Neural progenitor cell (in vitro differentiated cells): ENCODE measurements at regions not wholly inside any gene's neighbourhood (a gene's known extent, or its start where the extent isn't known, plus 50 kb on each side); places are given as distances from the start of the nearest gene placed in this dataset.

Experiments
- DNase-seq: peaks from one replicate; pipeline ENCODE4 v3.0.0-alpha.2; 2016; ENCODE audit warnings: low spot score
- H2AFZ ChIP-seq: fragments of 200-600 bp; sonication (generic); replicated peaks from 2 replicates; pipeline ENCODE4 v1.6.1; 2016; ENCODE audit warnings: antibody characterized with exemption
- H3F3A ChIP-seq: fragments of 200-600 bp; sonication (generic); 2 replicates; pipeline ENCODE4 v1.6.1; 2016; ENCODE audit warnings: antibody characterized with exemption, low read depth
- H3K27ac ChIP-seq: fragments of 200-600 bp; sonication (generic); 2 replicates; pipeline ENCODE4 v1.5.1; 2016; ENCODE audit warnings: mild to moderate bottlenecking
- H3K27me3 ChIP-seq: fragments of 200-600 bp; sonication (generic); 2 replicates; pipeline ENCODE4 v1.6.1; 2016; ENCODE audit warnings: mild to moderate bottlenecking, moderate library complexity
- H3K36me3 ChIP-seq: fragments of 200-600 bp; sonication (generic); 2 replicates; pipeline ENCODE4 v1.5.1; 2016
- H3K4me1 ChIP-seq: fragments of 200-600 bp; sonication (generic); 2 replicates; pipeline ENCODE4 v1.6.1; 2016; ENCODE audit warnings: mixed run types
- H3K4me2 ChIP-seq: fragments of 200-600 bp; sonication (generic); 2 replicates; pipeline ENCODE4 v1.6.1; 2016
- H3K4me3 ChIP-seq: fragments of 200-600 bp; sonication (generic); 2 replicates; pipeline ENCODE4 v1.5.1; 2016
- H3K79me2 ChIP-seq: fragments of 200-600 bp; sonication (generic); 2 replicates; pipeline ENCODE4 v1.6.1; 2016; ENCODE audit warnings: low read depth
- H3K9ac ChIP-seq: fragments of 200-600 bp; sonication (generic); 2 replicates; pipeline ENCODE4 v1.6.1; 2016
- H3K9me3 ChIP-seq: fragments of 200-600 bp; sonication (generic); 2 replicates; pipeline ENCODE4 v1.5.1; 2016; ENCODE audit warnings: low read depth
- H4K20me1 ChIP-seq: fragments of 200-600 bp; sonication (generic); 2 replicates; pipeline ENCODE4 v1.6.1; 2016; ENCODE audit warnings: low read depth
- H3K27ac Mint-ChIP-seq: 3 replicates; pipeline ENCODE4 v1.8.0; 2021; ENCODE audit warnings: mixed read lengths
- H3K27me3 Mint-ChIP-seq: 2 replicates; pipeline ENCODE4 v1.8.0; 2022; ENCODE audit warnings: low read depth, mild to moderate bottlenecking, inconsistent platforms, moderate library complexity, mixed read lengths; ENCODE audit not compliant: insufficient read depth
- H3K36me3 Mint-ChIP-seq: 3 replicates; pipeline ENCODE4 v1.8.0; 2021; ENCODE audit warnings: mixed read lengths
- H3K4me1 Mint-ChIP-seq: 3 replicates; pipeline ENCODE4 v1.8.0; 2021; ENCODE audit warnings: mixed read lengths
- H3K4me3 Mint-ChIP-seq: 3 replicates; pipeline ENCODE4 v1.8.0; 2021; ENCODE audit warnings: mild to moderate bottlenecking, moderate library complexity, mixed read lengths
- H3K9me3 Mint-ChIP-seq: 3 replicates; pipeline ENCODE4 v1.8.0; 2020; ENCODE audit warnings: mixed read lengths
- EZH2 ChIP-seq: fragments of 200-600 bp; sonication (generic); IDR thresholded peaks from 2 replicates; pipeline ENCODE4 v1.6.1; 2017; ENCODE audit warnings: antibody characterized with exemption, mild to moderate bottlenecking, moderate library complexity
- EZH2phosphoT487 ChIP-seq: fragments of 200-600 bp; sonication (generic); IDR thresholded peaks from 2 replicates; pipeline ENCODE4 v1.6.1; 2017; ENCODE audit warnings: antibody characterized with exemption
- TF ChIP-seq, protein P1 (sequence below): fragments of 200-600 bp; sonication (generic); IDR thresholded peaks from 2 replicates; pipeline ENCODE4 v1.5.1; 2017; ENCODE audit warnings: antibody characterized with exemption, mild to moderate bottlenecking

DNA sequence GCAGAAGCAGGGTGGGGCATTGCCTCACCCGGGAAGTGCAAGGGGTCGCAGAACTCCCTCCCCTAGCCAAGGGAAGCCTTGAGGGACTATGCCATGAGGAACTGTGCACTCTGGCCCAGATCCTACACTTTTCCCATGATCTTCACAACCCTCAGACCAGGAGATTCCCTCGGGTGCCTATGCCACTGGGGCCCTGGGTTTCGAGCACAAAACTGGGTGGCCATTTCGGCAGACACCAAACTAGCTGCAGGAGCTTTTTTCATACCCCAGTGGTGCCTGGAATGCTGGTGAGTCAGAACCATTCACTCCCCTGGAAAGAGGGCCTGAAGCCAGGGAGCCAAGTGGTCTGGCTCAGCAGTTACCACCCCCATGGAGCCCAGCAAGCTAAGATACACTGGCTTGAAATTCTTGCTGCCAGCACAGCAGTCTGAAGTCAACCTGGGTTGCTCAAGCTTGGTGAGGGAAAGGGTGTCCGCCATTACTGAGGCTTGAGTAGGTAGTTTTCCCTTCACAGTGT is 573.7 kb upstream of the ANO3 start:
- H3K27me3 Mint-ChIP-seq: peaks cover 2% of the 10 kb centered on the region
- no peaks in the 10 kb centered on the region for H3K36me3 ChIP-seq
- no peak overlapping the region for H3K4me3 ChIP-seq
- H3K4me1 Mint-ChIP-seq: no peaks in the 10 kb centered on the region
- no peak overlapping the region for H3K9ac ChIP-seq
- no peak overlapping the region for H3K4me2 ChIP-seq
- peaks cover 14% of the 10 kb centered on the region for H3K9me3 Mint-ChIP-seq
- H2AFZ ChIP-seq: no peak overlapping the region
- DNase-seq: no peak
- no peaks in the 10 kb centered on the region for H3K4me1 ChIP-seq
- TF ChIP-seq, protein P1, sequence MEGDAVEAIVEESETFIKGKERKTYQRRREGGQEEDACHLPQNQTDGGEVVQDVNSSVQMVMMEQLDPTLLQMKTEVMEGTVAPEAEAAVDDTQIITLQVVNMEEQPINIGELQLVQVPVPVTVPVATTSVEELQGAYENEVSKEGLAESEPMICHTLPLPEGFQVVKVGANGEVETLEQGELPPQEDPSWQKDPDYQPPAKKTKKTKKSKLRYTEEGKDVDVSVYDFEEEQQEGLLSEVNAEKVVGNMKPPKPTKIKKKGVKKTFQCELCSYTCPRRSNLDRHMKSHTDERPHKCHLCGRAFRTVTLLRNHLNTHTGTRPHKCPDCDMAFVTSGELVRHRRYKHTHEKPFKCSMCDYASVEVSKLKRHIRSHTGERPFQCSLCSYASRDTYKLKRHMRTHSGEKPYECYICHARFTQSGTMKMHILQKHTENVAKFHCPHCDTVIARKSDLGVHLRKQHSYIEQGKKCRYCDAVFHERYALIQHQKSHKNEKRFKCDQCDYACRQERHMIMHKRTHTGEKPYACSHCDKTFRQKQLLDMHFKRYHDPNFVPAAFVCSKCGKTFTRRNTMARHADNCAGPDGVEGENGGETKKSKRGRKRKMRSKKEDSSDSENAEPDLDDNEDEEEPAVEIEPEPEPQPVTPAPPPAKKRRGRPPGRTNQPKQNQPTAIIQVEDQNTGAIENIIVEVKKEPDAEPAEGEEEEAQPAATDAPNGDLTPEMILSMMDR: no peak
- no peak for TF ChIP-seq EZH2phosphoT487
- TF ChIP-seq EZH2: no peak
- H3K27ac Mint-ChIP-seq: no peak overlapping the region
- H3K27ac ChIP-seq: no peak overlapping the region
- no peaks in the 10 kb centered on the region for H3F3A ChIP-seq
- H3K36me3 Mint-ChIP-seq: no peaks in the 10 kb centered on the region
- H3K27me3 ChIP-seq: no peaks in the 10 kb centered on the region
- H3K79me2 ChIP-seq: no peaks in the 10 kb centered on the region
- no peaks in the 10 kb centered on the region for H3K9me3 ChIP-seq
- no peaks in the 10 kb centered on the region for H4K20me1 ChIP-seq
- H3K4me3 Mint-ChIP-seq: no peak overlapping the region

DNA sequence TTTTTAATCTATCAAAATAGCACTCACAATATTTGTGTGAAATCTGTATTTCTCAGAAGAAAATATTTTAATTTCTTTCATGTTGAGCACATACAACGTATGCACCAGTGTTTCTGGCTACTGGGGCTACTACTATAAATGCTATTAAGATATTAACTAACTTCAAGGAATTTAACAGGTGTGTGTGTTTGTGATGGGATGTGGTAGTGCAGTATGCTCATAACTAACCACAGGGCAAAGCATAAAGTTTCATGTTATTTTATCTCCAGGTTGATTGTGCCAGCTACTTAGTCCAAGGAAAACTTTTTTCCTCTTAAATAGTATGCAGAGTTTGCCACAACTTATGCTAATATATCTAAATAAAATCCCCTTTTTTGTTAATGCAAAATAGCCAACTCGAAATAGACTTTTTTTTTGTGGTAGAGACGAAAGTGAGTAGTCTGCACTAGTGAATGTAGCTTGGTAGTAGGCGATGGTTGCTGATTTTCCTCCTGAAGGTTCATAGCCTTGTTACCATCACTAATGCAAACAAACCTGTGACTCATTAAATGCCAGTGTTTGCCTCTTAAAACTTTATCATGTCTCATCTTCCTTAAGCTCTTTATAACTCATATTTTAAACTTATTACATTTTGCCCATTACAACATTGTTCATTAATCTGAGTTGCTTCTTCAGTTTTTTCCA is 565.5 kb upstream of the ANO3 start:
- H3K4me3 Mint-ChIP-seq: no peak overlapping the region
- H3F3A ChIP-seq: no peaks in the 10 kb centered on the region
- no peaks in the 10 kb centered on the region for H3K4me1 Mint-ChIP-seq
- H3K36me3 ChIP-seq: no peaks in the 10 kb centered on the region
- H3K9me3 ChIP-seq: no peaks in the 10 kb centered on the region
- TF ChIP-seq, protein P1: no peak
- TF ChIP-seq EZH2phosphoT487 (no peak), EZH2 (no peak)
- H3K27ac Mint-ChIP-seq: no peak overlapping the region
- no peaks in the 10 kb centered on the region for H3K27me3 Mint-ChIP-seq
- peaks cover 10% of the 10 kb centered on the region for H3K9me3 Mint-ChIP-seq
- no peak overlapping the region for H2AFZ ChIP-seq
- H3K4me3 ChIP-seq: no peak overlapping the region
- no peaks in the 10 kb centered on the region for H4K20me1 ChIP-seq
- DNase-seq: no peak
- no peaks in the 10 kb centered on the region for H3K4me1 ChIP-seq
- H3K27me3 ChIP-seq: no peaks in the 10 kb centered on the region
- no peak overlapping the region for H3K27ac ChIP-seq
- H3K36me3 Mint-ChIP-seq: no peaks in the 10 kb centered on the region
- no peak overlapping the region for H3K4me2 ChIP-seq
- H3K9ac ChIP-seq: no peak overlapping the region
- no peaks in the 10 kb centered on the region for H3K79me2 ChIP-seq

DNA sequence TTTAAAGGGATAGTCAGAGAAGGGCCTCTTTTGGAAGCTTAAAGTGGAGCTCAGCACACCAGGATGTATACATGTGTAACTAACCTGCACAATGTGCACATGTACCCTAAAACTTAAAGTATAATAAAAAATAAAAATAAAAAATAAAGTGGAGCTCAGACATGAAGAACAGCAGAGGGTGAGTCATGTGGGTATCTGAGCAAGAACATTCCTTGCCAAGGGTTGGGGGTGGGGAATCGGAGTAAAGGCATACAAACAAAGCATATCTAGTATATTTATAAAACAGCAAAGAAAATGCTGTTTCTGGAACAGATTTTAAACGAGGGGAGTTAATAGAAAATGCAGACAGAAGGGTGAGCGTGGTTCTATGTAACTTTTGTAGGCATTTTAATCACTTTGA is 562.6 kb upstream of the ANO3 start:
- Histone ChIP-seq H2AFZ (no peak overlapping the region), H3K79me2 (no peaks in the 10 kb centered on the region), H4K20me1 (no peaks in the 10 kb centered on the region), H3K27ac (no peak overlapping the region), H3F3A (no peaks in the 10 kb centered on the region), H3K4me1 (no peaks in the 10 kb centered on the region), H3K4me3 (no peak overlapping the region), H3K4me2 (no peak overlapping the region), H3K27me3 (no peaks in the 10 kb centered on the region), H3K9ac (no peak overlapping the region), H3K9me3 (no peaks in the 10 kb centered on the region), H3K36me3 (no peaks in the 10 kb centered on the region)
- no peak for DNase-seq
- no peaks in the 10 kb centered on the region for H3K36me3 Mint-ChIP-seq
- TF ChIP-seq EZH2 (no peak), EZH2phosphoT487 (no peak)
- TF ChIP-seq, protein P1: no peak
- no peaks in the 10 kb centered on the region for H3K27me3 Mint-ChIP-seq
- H3K9me3 Mint-ChIP-seq: no peaks in the 10 kb centered on the region
- no peaks in the 10 kb centered on the region for H3K4me1 Mint-ChIP-seq
- no peak overlapping the region for H3K4me3 Mint-ChIP-seq
- H3K27ac Mint-ChIP-seq: no peak overlapping the region
